ENCODE measurements at regions not wholly inside any gene's neighbourhood (a gene's known extent, or its start where the extent isn't known, plus 50 kb on each side); places are given as distances from the start of the nearest gene placed in this dataset.

- no peak overlapping the region for H3K27ac ChIP-seq
- peaks cover 0 to 32% (median 12%) of the 10 kb centered on the region in 3 donors for H3K9me3 ChIP-seq
- WGBS, 2 donors = 48 to 76% methylated on average over 2 of the region's 2 CpGs
- no peaks in the 10 kb centered on the region for H3K4me1 ChIP-seq
- H3K4me3 ChIP-seq = no peak overlapping the region
- TF ChIP-seq POLR2A (IDR thresholded peaks at IDR 0.05) = no peak
- TF ChIP-seq CTCF (IDR thresholded peaks at IDR 0.05) = no peak
- H3K27me3 ChIP-seq = no peaks in the 10 kb centered on the region
- no peaks in the 10 kb centered on the region for H3K36me3 ChIP-seq
- intact Hi-C loops (cut with DNase I) = no loop called here
- DNase-seq = no peak
Measured at GRCh38 chr7:63008366-63008765, 990.3 kb upstream of the ZNF722 start.

- TF ChIP-seq POLR2A (IDR thresholded peaks at IDR 0.05) (no peak), CTCF (IDR thresholded peaks at IDR 0.05) (no peak)
- Histone ChIP-seq H3K36me3 (no peaks in the 10 kb centered on the region), H3K27me3 (no peaks in the 10 kb centered on the region), H3K27ac (no peak overlapping the region), H3K4me1 (no peaks in the 10 kb centered on the region), H3K4me3 (no peak overlapping the region), H3K9me3 (peaks cover 0 to 47% (median 12%) of the 10 kb centered on the region in 3 donors)
- 74% methylated on average over 7 of the region's 7 CpGs for WGBS, 2 donors
- DNase-seq = no peak
- intact Hi-C loops (cut with DNase I) = no loop called here
Measured at GRCh38 chr7:63009771-63010170, 988.9 kb upstream of the ZNF722 start.

GRCh38 chr7:63012633-63013183 is 985.9 kb upstream of the ZNF722 start:
- Histone ChIP-seq H3K4me3 (no peak overlapping the region), H3K36me3 (no peaks in the 10 kb centered on the region), H3K27me3 (no peaks in the 10 kb centered on the region), H3K4me1 (no peaks in the 10 kb centered on the region), H3K9me3 (peaks cover 0 to 71% (median 12%) of the 10 kb centered on the region in 3 donors), H3K27ac (no peak overlapping the region)
- no peak for TF ChIP-seq POLR2A (IDR thresholded peaks at IDR 0.05)
- no peak for TF ChIP-seq CTCF (IDR thresholded peaks at IDR 0.05)
- DNase-seq = no peak
- 54 to 57% methylated on average over 6 of the region's 6 CpGs for WGBS, 2 donors
- intact Hi-C loops (cut with DNase I) = no loop called here

- TF ChIP-seq CTCF (IDR thresholded peaks at IDR 0.05) (no peak), POLR2A (IDR thresholded peaks at IDR 0.05) (no peak)
- Histone ChIP-seq H3K27me3 (no peaks in the 10 kb centered on the region), H3K9me3 (peaks cover 0 to 74% (median 12%) of the 10 kb centered on the region in 3 donors), H3K4me1 (no peaks in the 10 kb centered on the region), H3K4me3 (no peak overlapping the region), H3K36me3 (no peaks in the 10 kb centered on the region), H3K27ac (no peak overlapping the region)
- intact Hi-C loops (cut with DNase I) = no loop called here
- 77 to 86% methylated on average over 8 of the region's 8 CpGs for WGBS, 2 donors
- DNase-seq = no peak
Measured at GRCh38 chr7:63014792-63015191, 983.9 kb upstream of the ZNF722 start.

- 64 to 71% methylated on average over 4 of the region's 7 CpGs for WGBS, 2 donors
- intact Hi-C loops (cut with DNase I) = no loop called here
Measured at GRCh38 chr7:63023182-63023787, 975.4 kb upstream of the ZNF722 start.

More at GRCh38 chr7:63023182-63023787, 975.4 kb upstream of the ZNF722 start:
- Histone ChIP-seq H3K4me3 (no peak overlapping the region), H3K27me3 (no peaks in the 10 kb centered on the region), H3K4me1 (no peaks in the 10 kb centered on the region), H3K36me3 (no peaks in the 10 kb centered on the region), H3K9me3 (peaks cover 0 to 49% (median 0%) of the 10 kb centered on the region in 3 donors), H3K27ac (no peak overlapping the region)
- TF ChIP-seq POLR2A (IDR thresholded peaks at IDR 0.05) (no peak), CTCF (IDR thresholded peaks at IDR 0.05) (no peak)
- DNase-seq = no peak

All from esophagus squamous epithelium (tissue), 5 donors.